ENCODE measurements at regions not wholly inside any gene's neighbourhood (a gene's known extent, or its start where the extent isn't known, plus 50 kb on each side); places are given as distances from the start of the nearest gene placed in this dataset.

DNA sequence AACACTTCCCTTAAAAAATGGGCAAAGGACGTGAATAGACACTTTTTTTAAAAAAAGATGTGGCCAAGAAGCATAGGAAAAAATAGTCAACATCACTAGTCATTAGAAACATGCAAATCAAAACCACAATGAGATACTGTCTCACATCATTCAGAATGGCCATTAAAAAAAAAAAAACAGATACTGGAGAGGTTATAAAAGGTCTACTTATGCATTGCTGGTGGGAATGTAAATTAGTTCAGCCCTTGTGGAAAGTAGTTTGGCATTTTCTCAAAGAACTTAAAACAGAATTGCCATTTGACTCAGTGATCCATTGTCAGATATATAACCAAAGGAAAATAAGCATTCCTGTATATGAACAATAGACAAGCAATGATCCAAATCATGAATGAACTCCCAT, 352.8 kb upstream of the EPHA5 start:
- TF ChIP-seq, protein P1, sequence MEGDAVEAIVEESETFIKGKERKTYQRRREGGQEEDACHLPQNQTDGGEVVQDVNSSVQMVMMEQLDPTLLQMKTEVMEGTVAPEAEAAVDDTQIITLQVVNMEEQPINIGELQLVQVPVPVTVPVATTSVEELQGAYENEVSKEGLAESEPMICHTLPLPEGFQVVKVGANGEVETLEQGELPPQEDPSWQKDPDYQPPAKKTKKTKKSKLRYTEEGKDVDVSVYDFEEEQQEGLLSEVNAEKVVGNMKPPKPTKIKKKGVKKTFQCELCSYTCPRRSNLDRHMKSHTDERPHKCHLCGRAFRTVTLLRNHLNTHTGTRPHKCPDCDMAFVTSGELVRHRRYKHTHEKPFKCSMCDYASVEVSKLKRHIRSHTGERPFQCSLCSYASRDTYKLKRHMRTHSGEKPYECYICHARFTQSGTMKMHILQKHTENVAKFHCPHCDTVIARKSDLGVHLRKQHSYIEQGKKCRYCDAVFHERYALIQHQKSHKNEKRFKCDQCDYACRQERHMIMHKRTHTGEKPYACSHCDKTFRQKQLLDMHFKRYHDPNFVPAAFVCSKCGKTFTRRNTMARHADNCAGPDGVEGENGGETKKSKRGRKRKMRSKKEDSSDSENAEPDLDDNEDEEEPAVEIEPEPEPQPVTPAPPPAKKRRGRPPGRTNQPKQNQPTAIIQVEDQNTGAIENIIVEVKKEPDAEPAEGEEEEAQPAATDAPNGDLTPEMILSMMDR (IDR thresholded peaks at IDR 0.05) = no peak
- no peak for TF ChIP-seq EP300 (IDR thresholded peaks at IDR 0.05)
